ENCODE measurements at regions not wholly inside any gene's neighbourhood (a gene's known extent, or its start where the extent isn't known, plus 50 kb on each side); places are given as distances from the start of the nearest gene placed in this dataset.

DNA sequence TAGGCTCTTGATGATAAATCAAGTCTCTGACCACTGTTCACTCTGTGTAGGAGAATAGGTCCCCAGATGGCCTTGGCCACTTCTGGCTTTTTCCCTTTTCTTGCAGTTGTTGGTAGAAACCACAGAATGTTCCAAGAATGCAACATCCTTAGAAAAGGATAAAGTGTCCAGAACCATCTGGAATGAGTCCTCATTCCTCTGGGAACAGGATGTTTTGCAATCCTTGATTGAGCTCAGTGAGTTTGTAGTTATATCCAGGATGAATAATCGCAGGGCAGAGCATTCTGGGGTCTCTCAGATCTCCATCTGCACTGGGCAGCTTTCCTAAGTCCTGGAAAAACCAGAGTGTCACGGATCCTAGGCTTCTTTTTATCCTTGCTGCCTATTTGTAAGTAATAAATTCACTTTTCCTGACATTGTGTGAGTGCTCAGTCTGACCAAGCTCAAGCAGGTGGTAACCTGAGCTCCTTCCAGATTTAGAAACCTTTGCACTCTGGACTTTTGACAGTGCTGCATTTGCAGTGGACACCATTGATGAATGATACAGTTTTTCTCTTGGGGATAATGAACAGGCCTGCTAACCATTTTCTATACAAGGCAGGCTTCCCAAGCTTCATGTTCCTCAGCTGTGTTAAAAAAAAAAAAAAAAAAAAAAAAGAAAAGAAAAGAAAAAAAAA is 1028.6 kb downstream of the OTOL1 start:
- no peaks in the 10 kb centered on the region for H3K36me3 ChIP-seq (replicated peaks in 1 of 2)
- no peaks in the 10 kb centered on the region for H3K9me3 ChIP-seq (replicated peaks in 1 of 3)
- 25 to 59% (median 53%) methylated on average over 2 of the region's 2 CpGs for WGBS, 4 donors
- TF ChIP-seq POLR2A (IDR thresholded peaks at IDR 0.05): no peak
- TF ChIP-seq CTCF (IDR thresholded peaks at IDR 0.05): no peak
- no peak for DNase-seq
- no peak overlapping the region for H3K4me3 ChIP-seq
- H3K27me3 ChIP-seq: no peaks in the 10 kb centered on the region
- no peak overlapping the region for H3K27ac ChIP-seq
- no peaks in the 10 kb centered on the region for H3K4me1 ChIP-seq (replicated peaks in 1 of 2)
- intact Hi-C loops (cut with DNase I): no loop called here

DNA sequence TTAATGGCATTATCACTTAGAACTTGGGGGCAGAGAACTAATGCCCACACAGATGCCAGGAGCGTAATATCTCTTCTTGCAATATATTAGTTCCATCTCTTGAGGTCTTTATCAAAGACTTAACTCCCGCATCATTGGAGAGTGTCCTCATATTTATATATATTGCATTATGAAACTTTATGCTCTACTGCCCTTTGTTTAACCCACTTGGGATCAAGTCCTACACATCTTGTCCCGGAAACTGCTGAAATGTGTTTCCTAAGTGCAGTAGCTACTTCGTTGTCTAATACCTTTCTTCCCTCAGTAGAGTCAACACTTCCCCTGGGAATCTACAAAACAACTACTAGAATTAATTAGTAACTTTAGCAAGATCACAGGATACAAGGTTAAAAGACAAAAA is 1029.2 kb downstream of the OTOL1 start:
- Histone ChIP-seq H3K9me3 (replicated peaks in 1 of 3) (no peaks in the 10 kb centered on the region), H3K27ac (no peak overlapping the region), H3K4me3 (no peak overlapping the region), H3K27me3 (no peaks in the 10 kb centered on the region), H3K4me1 (replicated peaks in 1 of 2) (no peaks in the 10 kb centered on the region), H3K36me3 (replicated peaks in 1 of 2) (no peaks in the 10 kb centered on the region)
- WGBS, 4 donors: 66 to 80% (median 73%) methylated on average over 4 of the region's 4 CpGs
- DNase-seq: no peak
- TF ChIP-seq POLR2A (IDR thresholded peaks at IDR 0.05) (no peak), CTCF (IDR thresholded peaks at IDR 0.05) (no peak)
- intact Hi-C loops (cut with DNase I): no loop called here

DNA sequence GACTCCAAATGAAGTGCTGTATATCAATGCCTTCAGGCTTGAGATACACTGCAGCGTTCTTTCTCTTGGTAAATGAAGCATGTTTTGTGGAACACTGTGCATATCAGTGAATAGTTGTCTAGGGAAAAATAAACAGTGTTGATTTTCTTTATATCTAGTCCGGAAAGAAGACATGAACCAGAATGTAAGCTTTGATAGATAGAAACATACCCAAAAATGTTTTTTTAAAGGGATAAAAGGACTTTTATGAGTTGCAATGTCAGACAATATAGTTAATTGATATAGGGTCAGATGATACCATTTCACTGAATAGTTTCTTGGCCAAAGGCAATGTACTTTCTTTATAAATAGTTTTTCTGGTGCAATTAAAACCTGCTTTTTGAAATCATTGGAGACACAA is 1037.8 kb downstream of the OTOL1 start:
- Histone ChIP-seq H3K4me3 (no peak overlapping the region), H3K4me1 (replicated peaks in 1 of 2) (no peaks in the 10 kb centered on the region), H3K27ac (no peak overlapping the region), H3K27me3 (no peaks in the 10 kb centered on the region), H3K36me3 (replicated peaks in 1 of 2) (no peaks in the 10 kb centered on the region), H3K9me3 (replicated peaks in 1 of 3) (no peaks in the 10 kb centered on the region)
- no peak for DNase-seq
- 57 to 66% (median 61%) methylated on average over 2 of the region's 2 CpGs for WGBS, 4 donors
- no peak for TF ChIP-seq POLR2A (IDR thresholded peaks at IDR 0.05)
- intact Hi-C loops (cut with DNase I): no loop called here

DNA sequence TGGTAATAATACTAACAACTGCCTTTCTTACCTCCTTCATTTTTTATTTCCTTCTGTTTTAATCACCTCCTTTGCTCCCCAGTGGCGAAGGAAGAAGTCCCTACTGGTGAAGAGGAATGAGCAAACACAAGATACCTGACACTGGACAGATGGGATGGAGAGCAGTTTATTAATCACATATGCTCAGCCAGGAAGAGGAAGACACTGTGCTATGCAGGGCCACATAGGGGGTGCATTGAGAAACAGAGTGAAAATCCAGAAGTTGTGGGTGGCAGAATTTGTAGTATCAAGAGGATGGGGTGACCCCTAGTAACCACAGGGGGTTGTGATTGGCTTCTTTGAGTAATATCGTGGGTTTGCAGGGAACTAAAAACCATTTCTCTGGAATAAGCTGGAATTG is 1041.9 kb downstream of the OTOL1 start:
- no peaks in the 10 kb centered on the region for H3K27me3 ChIP-seq
- no peak for DNase-seq
- no peak overlapping the region for H3K27ac ChIP-seq
- no peaks in the 10 kb centered on the region for H3K4me1 ChIP-seq (replicated peaks in 1 of 2)
- 55 to 89% (median 58%) methylated on average over 2 of the region's 2 CpGs for WGBS, 4 donors
- H3K4me3 ChIP-seq: no peak overlapping the region
- TF ChIP-seq CTCF (IDR thresholded peaks at IDR 0.05) (no peak), POLR2A (IDR thresholded peaks at IDR 0.05) (no peak)
- no peaks in the 10 kb centered on the region for H3K36me3 ChIP-seq (replicated peaks in 1 of 2)
- H3K9me3 ChIP-seq (replicated peaks in 1 of 3): no peaks in the 10 kb centered on the region
- intact Hi-C loops (cut with DNase I): no loop called here

GRCh38 chr3:162538906-162539305 is 1042.3 kb downstream of the OTOL1 start:
- Histone ChIP-seq H3K27ac (no peak overlapping the region), H3K4me1 (replicated peaks in 1 of 2) (no peaks in the 10 kb centered on the region), H3K27me3 (no peaks in the 10 kb centered on the region), H3K36me3 (replicated peaks in 1 of 2) (no peaks in the 10 kb centered on the region), H3K4me3 (no peak overlapping the region), H3K9me3 (replicated peaks in 1 of 3) (no peaks in the 10 kb centered on the region)
- intact Hi-C loops (cut with DNase I): no loop called here
- TF ChIP-seq CTCF (IDR thresholded peaks at IDR 0.05) (no peak), POLR2A (IDR thresholded peaks at IDR 0.05) (no peak)
- no peak for DNase-seq
- 48 to 60% (median 55%) methylated on average over 3 of the region's 3 CpGs for WGBS, 4 donors
